HEK293 (cell line): ENCODE measurements at regions not wholly inside any gene's neighbourhood (a gene's known extent, or its start where the extent isn't known, plus 50 kb on each side); places are given as distances from the start of the nearest gene placed in this dataset.
"Not testable (repeated sequence)": the region's sequence is repeated elsewhere in the genome, so short reads cannot be mapped to it uniquely, and the experiment has no call there.

Experiments used
- CTCF ChIA-PET: fragments of 350-600 bp; formaldehyde crosslinking; extraction: SDS; loops from one replicate; lab custom pipeline; 2021; ENCODE audit warnings: antibody characterized with exemption; lab: Yijun Ruan, JAX
- POLR2A ChIA-PET: fragments of 300-600 bp; formaldehyde crosslinking; extraction: SDS; loops from one replicate; lab custom pipeline; 2020; ENCODE audit warnings: antibody characterized with exemption, inconsistent platforms; lab: Yijun Ruan, JAX
- H3K27ac ChIP-seq: fragments of 200-500 bp; sonication (Bioruptor generic); 2 replicates; pipeline ENCODE4 v1.5.1; 2014; ENCODE audit warnings: low read depth, low read length, control low read depth, inconsistent platforms; ENCODE audit errors: extremely low read depth
- H3K36me3 ChIP-seq, 2 experiments: fragments of 200-500 bp in 1 of 2; sonication (Bioruptor generic) in 1 of 2; 1 replicate in 1 of 2; 2 replicates in 1 of 2; pipeline ENCODE4 v1.5.1; 2014 to 2017; ENCODE audit warnings: inconsistent platforms in 2 of 2, low read length in 2 of 2; ENCODE audit not compliant: control insufficient read depth in 2 of 2, insufficient read depth in 1 of 2
- H3K4me1 ChIP-seq: fragments of 200-500 bp; sonication (Bioruptor generic); 2 replicates; pipeline ENCODE4 v1.5.1; 2014; ENCODE audit warnings: mild to moderate bottlenecking, low read length, inconsistent platforms; ENCODE audit not compliant: control insufficient read depth, insufficient read depth
- H3K4me3 ChIP-seq: 2 replicates; pipeline ENCODE4 v1.5.1; 2011; ENCODE audit warnings: low read depth, mild to moderate bottlenecking, control low read depth, low read length, moderate library complexity
- H3K9me3 ChIP-seq: fragments of 200-500 bp; sonication (Bioruptor generic); 2 replicates; pipeline ENCODE4 v1.5.1; 2014; ENCODE audit warnings: low read depth, low read length, inconsistent platforms; ENCODE audit not compliant: control insufficient read depth, insufficient read depth
- AEBP2 ChIP-seq: fragments of 450-650 bp; formaldehyde crosslinking; IDR thresholded peaks from 2 replicates; pipeline ENCODE4 v1.5.1; 2016; ENCODE audit warnings: missing biosample characterization, missing genetic modification characterization, borderline replicate concordance
- EGR2 ChIP-seq: fragments of 450-650 bp; formaldehyde crosslinking; IDR thresholded peaks from 2 replicates; pipeline ENCODE4 v1.5.1; 2016; ENCODE audit warnings: low read depth, missing biosample characterization, missing genetic modification characterization
- HOXA7 ChIP-seq: sonication (generic); formaldehyde crosslinking; IDR thresholded peaks from 2 replicates; pipeline ENCODE4 v1.8.1; 2022; ENCODE audit warnings: missing genetic modification reagents, borderline replicate concordance
- IKZF3 ChIP-seq: fragments of 450-650 bp; IDR thresholded peaks from 2 replicates; pipeline ENCODE4 v1.5.0; 2018; ENCODE audit warnings: missing biosample characterization, mild to moderate bottlenecking, missing genetic modification characterization, moderate library complexity
- KLF10 ChIP-seq: fragments of 450-650 bp; IDR thresholded peaks from 2 replicates; pipeline ENCODE4 v1.5.1; 2018; ENCODE audit warnings: missing biosample characterization, mild to moderate bottlenecking, missing genetic modification characterization
- KLF8 ChIP-seq: fragments of 450-650 bp; formaldehyde crosslinking; IDR thresholded peaks from 2 replicates; pipeline ENCODE4 v1.5.1; 2016; ENCODE audit warnings: missing biosample characterization, missing genetic modification characterization
- MEIS1 ChIP-seq: sonication (generic); formaldehyde crosslinking; IDR thresholded peaks from 2 replicates; pipeline ENCODE4 v1.8.1; 2022; ENCODE audit warnings: missing genetic modification reagents, mild to moderate bottlenecking, borderline replicate concordance
- PRDM4 ChIP-seq: fragments of 450-650 bp; formaldehyde crosslinking; IDR thresholded peaks from 2 replicates; pipeline ENCODE4 v1.5.1; 2017; ENCODE audit warnings: missing biosample characterization, missing genetic modification characterization
- RBAK ChIP-seq: fragments of 450-650 bp; formaldehyde crosslinking; IDR thresholded peaks from 2 replicates; pipeline ENCODE4 v1.5.1; 2016; ENCODE audit warnings: missing biosample characterization, missing genetic modification characterization
- SP7 ChIP-seq: fragments of 450-650 bp; formaldehyde crosslinking; IDR thresholded peaks from 2 replicates; pipeline ENCODE4 v1.5.1; 2016; ENCODE audit warnings: missing biosample characterization, missing genetic modification characterization
- ZNF169 ChIP-seq: fragments of 450-650 bp; formaldehyde crosslinking; IDR thresholded peaks from 2 replicates; pipeline ENCODE4 v1.5.1; 2016; ENCODE audit warnings: missing biosample characterization, missing genetic modification characterization
- ZNF221 ChIP-seq: fragments of 450-650 bp; formaldehyde crosslinking; IDR thresholded peaks from 2 replicates; pipeline ENCODE4 v1.5.1; 2017; ENCODE audit warnings: missing biosample characterization, missing genetic modification characterization, borderline replicate concordance
- ZNF24 ChIP-seq: fragments of 450-650 bp; formaldehyde crosslinking; IDR thresholded peaks from 2 replicates; pipeline ENCODE4 v1.5.1; 2016; ENCODE audit warnings: missing biosample characterization, missing genetic modification characterization
- ZNF248 ChIP-seq: fragments of 450-650 bp; formaldehyde crosslinking; IDR thresholded peaks from 2 replicates; pipeline ENCODE4 v1.5.1; 2017; ENCODE audit warnings: missing biosample characterization, missing genetic modification characterization
- ZNF26 ChIP-seq: fragments of 450-650 bp; formaldehyde crosslinking; IDR thresholded peaks from 2 replicates; pipeline ENCODE4 v1.5.1; 2016; ENCODE audit warnings: missing biosample characterization, missing genetic modification characterization
- ZNF335 ChIP-seq: fragments of 450-650 bp; formaldehyde crosslinking; conservative IDR thresholded peaks from 2 replicates; pipeline ENCODE4 v1.5.1; 2016; ENCODE audit warnings: missing biosample characterization, missing genetic modification characterization
- ZNF350 ChIP-seq: fragments of 450-650 bp; formaldehyde crosslinking; IDR thresholded peaks from 2 replicates; pipeline ENCODE4 v1.5.0; 2017; ENCODE audit warnings: missing biosample characterization, mild to moderate bottlenecking, missing genetic modification characterization
- ZNF366 ChIP-seq: fragments of 450-650 bp; formaldehyde crosslinking; conservative IDR thresholded peaks from 2 replicates; pipeline ENCODE4 v1.5.1; 2016; ENCODE audit warnings: missing biosample characterization, missing genetic modification characterization
- ZNF398 ChIP-seq: fragments of 450-650 bp; formaldehyde crosslinking; IDR thresholded peaks from 2 replicates; pipeline ENCODE4 v1.5.1; 2017; ENCODE audit warnings: missing biosample characterization, missing genetic modification characterization
- ZNF585B ChIP-seq: fragments of 450-650 bp; formaldehyde crosslinking; IDR thresholded peaks from 2 replicates; pipeline ENCODE4 v1.5.1; 2016; ENCODE audit warnings: missing biosample characterization, missing genetic modification characterization
- ZNF600 ChIP-seq: fragments of 450-650 bp; formaldehyde crosslinking; IDR thresholded peaks from 2 replicates; pipeline ENCODE4 v1.5.1; 2016; ENCODE audit warnings: missing biosample characterization, missing genetic modification characterization
- ZNF621 ChIP-seq: fragments of 450-650 bp; formaldehyde crosslinking; IDR thresholded peaks from 2 replicates; pipeline ENCODE4 v1.5.1; 2017; ENCODE audit warnings: missing biosample characterization, missing genetic modification characterization
- ZNF658 ChIP-seq: fragments of 450-650 bp; formaldehyde crosslinking; IDR thresholded peaks from 2 replicates; pipeline ENCODE4; 2016; ENCODE audit warnings: missing biosample characterization, missing genetic modification characterization
- ZNF701 ChIP-seq: fragments of 450-650 bp; formaldehyde crosslinking; IDR thresholded peaks from 2 replicates; pipeline ENCODE4 v1.5.1; 2016; ENCODE audit warnings: missing biosample characterization, missing genetic modification characterization
- ZNF843 ChIP-seq: fragments of 450-650 bp; formaldehyde crosslinking; IDR thresholded peaks from 2 replicates; pipeline ENCODE4 v1.5.1; 2016; ENCODE audit warnings: missing biosample characterization, missing genetic modification characterization
- TF ChIP-seq, protein P1 (sequence below): fragments of 450-650 bp; formaldehyde crosslinking; IDR thresholded peaks from 2 replicates; pipeline ENCODE4 v1.5.1; 2016; ENCODE audit warnings: missing biosample characterization, missing genetic modification characterization

GRCh38 chr2:142557391-142557790, 320.1 kb upstream of the KYNU start:
- H3K4me1 ChIP-seq = no peaks in the 10 kb centered on the region
- TF ChIP-seq ZNF701 (tag by site-specific recombination) = no peak
- TF ChIP-seq ZNF366 (tag by site-specific recombination) = no peak
- no peak for TF ChIP-seq ZNF621 (tag by site-specific recombination)
- no peak for TF ChIP-seq ZNF350
- TF ChIP-seq ZNF843 (tag by site-specific recombination) = no peak
- no peak for TF ChIP-seq HOXA7 (CRISPR knock-in tag)
- TF ChIP-seq SP7 (tag by site-specific recombination) = no peak
- TF ChIP-seq AEBP2 (tag by site-specific recombination) = no peak
- no peak for TF ChIP-seq PRDM4
- no peak for TF ChIP-seq EGR2 (tag by site-specific recombination)
- no peak for TF ChIP-seq ZNF335 (tag by site-specific recombination)
- no peak for TF ChIP-seq ZNF24 (tag by site-specific recombination)
- TF ChIP-seq RBAK (tag by site-specific recombination) = no peak
- no peak for TF ChIP-seq MEIS1 (CRISPR knock-in tag)
- no peak for TF ChIP-seq ZNF398
- TF ChIP-seq ZNF658 (tag by site-specific recombination) = no peak
- no peak for TF ChIP-seq KLF8
- TF ChIP-seq ZNF169 (tag by site-specific recombination) = no peak
- no peak overlapping the region for H3K4me3 ChIP-seq
- ChIA-PET CTCF (interaction anchor here (0.6 kb wide), 1 partner anchor 272 kb away, joined by 6 read pairs; no protein-coding TSS in a partner anchor), POLR2A (no interaction called here)
- no peaks in the 10 kb centered on the region for H3K36me3 ChIP-seq
- no peaks in the 10 kb centered on the region for H3K9me3 ChIP-seq
- no peak overlapping the region for H3K27ac ChIP-seq

DNA sequence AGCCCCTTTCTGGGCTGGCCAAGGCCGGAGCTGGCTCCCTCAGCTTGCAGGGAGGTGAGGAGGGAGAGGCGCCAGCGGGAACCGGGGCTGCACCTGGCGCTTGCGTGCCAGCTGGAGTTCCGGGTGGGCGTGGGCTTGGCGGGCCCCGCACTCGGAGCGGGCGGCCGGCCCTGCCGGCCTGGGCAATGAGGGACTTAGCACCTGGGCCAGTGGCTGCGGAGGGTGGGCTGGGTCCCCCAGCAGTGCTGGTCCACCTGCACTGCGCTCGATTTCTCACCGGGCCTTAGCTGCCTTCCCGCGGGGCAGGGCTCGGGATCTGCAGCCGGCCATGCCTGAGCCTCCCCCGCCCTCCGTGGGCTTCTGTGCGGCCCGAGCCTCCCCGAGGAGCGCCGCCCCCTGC, 331.5 kb upstream of the KYNU start:
- H3K36me3 ChIP-seq, CTCF ChIA-PET, H3K9me3 ChIP-seq, H3K27ac ChIP-seq, H3K4me3 ChIP-seq, H3K4me1 ChIP-seq, POLR2A ChIA-PET: not testable (repeated sequence)

- Histone ChIP-seq H3K4me1 (no peaks in the 10 kb centered on the region), H3K9me3 (no peaks in the 10 kb centered on the region), H3K27ac (no peak overlapping the region), H3K36me3 (no peaks in the 10 kb centered on the region), H3K4me3 (no peak overlapping the region)
- ChIA-PET CTCF (no interaction called here), POLR2A (no interaction called here)
- TF ChIP-seq ZNF26 (tag by site-specific recombination) = no peak
- TF ChIP-seq ZNF585B = no peak
- no peak for TF ChIP-seq KLF10 (tag by site-specific recombination)
- no peak for TF ChIP-seq ZNF248
- no peak for TF ChIP-seq ZNF221
- TF ChIP-seq ZNF600 (tag by site-specific recombination) = no peak
- TF ChIP-seq, protein P1, sequence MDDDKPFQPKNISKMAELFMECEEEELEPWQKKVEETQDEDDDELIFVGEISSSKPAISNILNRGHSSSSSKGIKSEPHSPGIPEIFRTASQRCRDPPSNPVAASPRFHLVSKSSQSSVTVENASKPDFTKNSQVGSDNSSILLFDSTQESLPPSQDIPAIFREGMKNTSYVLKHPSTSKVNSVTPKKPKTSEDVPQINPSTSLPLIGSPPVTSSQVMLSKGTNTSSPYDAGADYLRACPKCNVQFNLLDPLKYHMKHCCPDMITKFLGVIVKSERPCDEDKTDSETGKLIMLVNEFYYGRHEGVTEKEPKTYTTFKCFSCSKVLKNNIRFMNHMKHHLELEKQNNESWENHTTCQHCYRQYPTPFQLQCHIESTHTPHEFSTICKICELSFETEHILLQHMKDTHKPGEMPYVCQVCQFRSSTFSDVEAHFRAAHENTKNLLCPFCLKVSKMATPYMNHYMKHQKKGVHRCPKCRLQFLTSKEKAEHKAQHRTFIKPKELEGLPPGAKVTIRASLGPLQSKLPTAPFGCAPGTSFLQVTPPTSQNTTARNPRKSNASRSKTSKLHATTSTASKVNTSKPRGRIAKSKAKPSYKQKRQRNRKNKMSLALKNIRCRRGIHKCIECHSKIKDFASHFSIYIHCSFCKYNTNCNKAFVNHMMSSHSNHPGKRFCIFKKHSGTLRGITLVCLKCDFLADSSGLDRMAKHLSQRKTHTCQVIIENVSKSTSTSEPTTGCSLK (tag by site-specific recombination) = no peak
- no peak for TF ChIP-seq IKZF3 (tag by site-specific recombination)
Observed at GRCh38 chr2:142545036-142545435, 332.4 kb upstream of the KYNU start.
